HUES6 (cell line): ENCODE measurements at regions not wholly inside any gene's neighbourhood (a gene's known extent, or its start where the extent isn't known, plus 50 kb on each side); places are given as distances from the start of the nearest gene placed in this dataset.

ENCODE experiments used
- H3K27ac ChIP-seq: 2 replicates; pipeline ENCODE4 v1.7.0; 2013; ENCODE audit warnings: low read depth, mild to moderate bottlenecking, low read length, inconsistent platforms
- H3K27me3 ChIP-seq: 2 replicates; pipeline ENCODE4 v1.6.1; 2013; ENCODE audit warnings: low read length; ENCODE audit not compliant: control insufficient read depth, insufficient read depth
- H3K36me3 ChIP-seq: 2 replicates; pipeline ENCODE4 v1.6.1; 2013; ENCODE audit warnings: low read length; ENCODE audit not compliant: control insufficient read depth, insufficient read depth
- H3K4me1 ChIP-seq: 2 replicates; pipeline ENCODE4 v1.6.1; 2013; ENCODE audit warnings: low read length; ENCODE audit not compliant: control insufficient read depth, insufficient read depth
- H3K4me3 ChIP-seq: 2 replicates; pipeline ENCODE4 v1.5.1; 2013; ENCODE audit warnings: low read depth, low read length
- H3K9ac ChIP-seq: one replicate; pipeline ENCODE4 v1.6.1; 2013; ENCODE audit warnings: mild to moderate bottlenecking, low read length
- H3K9me3 ChIP-seq: 2 replicates; pipeline ENCODE4 v1.6.1; 2013; ENCODE audit warnings: low read depth, low read length; ENCODE audit not compliant: control insufficient read depth, insufficient read depth

DNA sequence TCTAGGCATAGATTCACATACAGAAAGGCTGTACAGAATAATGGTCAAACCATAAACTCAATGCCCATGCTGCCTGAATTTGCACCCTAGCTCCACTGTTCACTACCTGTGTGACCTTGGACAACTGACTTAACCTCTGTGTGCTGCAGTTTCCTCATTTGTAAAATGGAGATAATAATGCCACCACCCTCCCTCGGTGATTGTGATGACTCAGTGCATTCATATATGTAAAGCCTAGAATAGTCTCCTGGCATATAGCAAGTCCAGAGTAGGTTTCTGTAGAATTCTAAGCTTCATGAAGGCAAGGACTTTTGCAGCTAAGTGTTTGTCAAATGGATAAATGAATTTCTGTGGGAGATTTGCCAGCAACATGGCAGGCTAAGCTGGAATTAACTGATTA, 297.8 kb upstream of the NR4A3 start:
- H3K9me3 ChIP-seq = no peaks in the 10 kb centered on the region

GRCh38 chr9:99531313-99531712, 290.4 kb upstream of the NR4A3 start:
- no peak overlapping the region for H3K9ac ChIP-seq
- H3K4me3 ChIP-seq = no peak overlapping the region
- no peaks in the 10 kb centered on the region for H3K27me3 ChIP-seq
- H3K9me3 ChIP-seq = no peaks in the 10 kb centered on the region
- no peak overlapping the region for H3K27ac ChIP-seq
- no peaks in the 10 kb centered on the region for H3K4me1 ChIP-seq
- H3K36me3 ChIP-seq = no peaks in the 10 kb centered on the region

More for the DNA sequence above, 297.8 kb upstream of the NR4A3 start:
- no peak overlapping the region for H3K27ac ChIP-seq
- H3K4me3 ChIP-seq = no peak overlapping the region
- H3K27me3 ChIP-seq = no peaks in the 10 kb centered on the region
- no peaks in the 10 kb centered on the region for H3K36me3 ChIP-seq
- no peaks in the 10 kb centered on the region for H3K4me1 ChIP-seq
- no peak overlapping the region for H3K9ac ChIP-seq

GRCh38 chr9:99533421-99533820, 288.3 kb upstream of the NR4A3 start:
- Histone ChIP-seq H3K36me3 (no peaks in the 10 kb centered on the region), H3K4me3 (no peak overlapping the region), H3K27me3 (no peaks in the 10 kb centered on the region), H3K9ac (no peak overlapping the region), H3K4me1 (no peaks in the 10 kb centered on the region), H3K27ac (no peak overlapping the region), H3K9me3 (no peaks in the 10 kb centered on the region)

DNA sequence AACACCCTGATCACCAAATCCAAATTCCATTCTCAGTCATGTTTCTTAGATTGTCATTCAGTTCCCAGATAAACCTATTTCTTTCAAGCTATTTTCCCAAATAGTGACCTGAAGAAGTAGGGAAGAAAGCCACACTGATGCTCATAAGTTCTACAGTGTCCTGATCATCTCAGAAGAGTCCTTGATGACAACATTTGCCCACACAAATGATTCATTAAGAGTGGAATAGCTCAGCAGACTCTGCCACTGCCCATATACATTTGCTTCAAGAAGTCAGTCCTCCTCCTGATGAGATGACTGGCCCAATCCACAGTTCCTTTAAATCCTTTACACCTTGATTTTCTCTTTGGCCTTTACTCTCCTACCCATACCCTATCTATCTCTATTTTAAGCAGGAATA, 283.7 kb upstream of the NR4A3 start:
- Histone ChIP-seq H3K9me3 (no peaks in the 10 kb centered on the region), H3K36me3 (no peaks in the 10 kb centered on the region), H3K27me3 (no peaks in the 10 kb centered on the region), H3K4me3 (no peak overlapping the region), H3K27ac (no peak overlapping the region), H3K9ac (no peak overlapping the region), H3K4me1 (no peaks in the 10 kb centered on the region; the same call in 1 of the 2 replicates)

DNA sequence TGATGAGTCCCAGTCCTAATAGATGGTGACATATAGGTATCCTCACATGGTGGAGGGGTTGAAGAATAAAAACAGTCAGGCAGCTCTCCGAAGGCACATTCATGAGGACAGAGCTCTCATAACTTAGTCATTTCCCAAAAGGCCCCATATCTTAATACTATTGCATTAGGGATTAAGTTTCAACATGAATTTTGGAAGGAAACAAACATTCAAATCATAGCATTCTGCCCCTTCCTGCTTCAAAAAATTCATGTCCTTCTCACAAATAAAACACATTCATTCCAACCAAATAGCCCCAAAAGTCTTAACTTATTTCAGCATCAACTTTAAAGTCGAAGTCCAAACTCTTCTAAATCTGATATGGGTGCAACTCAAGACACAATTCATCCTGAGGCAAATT, 277.2 kb upstream of the NR4A3 start:
- H3K9ac ChIP-seq = no peak overlapping the region
- no peaks in the 10 kb centered on the region; the same call in 1 of the 2 replicates for H3K4me1 ChIP-seq
- no peak overlapping the region for H3K4me3 ChIP-seq
- H3K36me3 ChIP-seq = no peaks in the 10 kb centered on the region
- no peaks in the 10 kb centered on the region for H3K9me3 ChIP-seq
- no peaks in the 10 kb centered on the region for H3K27me3 ChIP-seq
- H3K27ac ChIP-seq = no peak overlapping the region

- Histone ChIP-seq H3K9ac (no peak overlapping the region), H3K36me3 (no peaks in the 10 kb centered on the region), H3K27me3 (no peaks in the 10 kb centered on the region), H3K9me3 (no peaks in the 10 kb centered on the region), H3K27ac (no peak overlapping the region), H3K4me3 (no peak overlapping the region), H3K4me1 (no peaks in the 10 kb centered on the region)
Observed at GRCh38 chr9:99549441-99549840, 272.2 kb upstream of the NR4A3 start.

DNA sequence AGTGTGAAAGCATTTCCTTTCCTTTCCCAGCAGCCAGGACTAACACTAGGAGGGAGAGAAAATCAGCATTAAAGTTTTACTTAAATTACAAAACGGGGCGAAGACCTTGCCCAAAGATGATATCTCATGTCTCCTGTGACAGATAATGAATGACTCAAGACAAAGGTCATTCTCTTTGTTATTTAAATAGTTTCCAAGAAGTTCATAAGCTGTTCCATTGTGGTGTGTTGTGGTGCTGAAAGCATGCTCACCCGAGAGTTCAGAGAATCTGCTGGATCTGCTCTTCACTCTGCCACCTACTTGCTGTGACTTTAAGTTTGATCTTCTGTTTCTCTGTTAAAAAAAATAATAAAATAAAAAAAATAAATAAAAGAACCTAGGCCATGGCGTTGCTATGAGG, 265.9 kb upstream of the NR4A3 start:
- Histone ChIP-seq H3K9ac (no peak overlapping the region), H3K27ac (no peak overlapping the region), H3K36me3 (no peaks in the 10 kb centered on the region), H3K27me3 (no peaks in the 10 kb centered on the region), H3K4me3 (no peak overlapping the region), H3K9me3 (no peaks in the 10 kb centered on the region), H3K4me1 (no peaks in the 10 kb centered on the region)

DNA sequence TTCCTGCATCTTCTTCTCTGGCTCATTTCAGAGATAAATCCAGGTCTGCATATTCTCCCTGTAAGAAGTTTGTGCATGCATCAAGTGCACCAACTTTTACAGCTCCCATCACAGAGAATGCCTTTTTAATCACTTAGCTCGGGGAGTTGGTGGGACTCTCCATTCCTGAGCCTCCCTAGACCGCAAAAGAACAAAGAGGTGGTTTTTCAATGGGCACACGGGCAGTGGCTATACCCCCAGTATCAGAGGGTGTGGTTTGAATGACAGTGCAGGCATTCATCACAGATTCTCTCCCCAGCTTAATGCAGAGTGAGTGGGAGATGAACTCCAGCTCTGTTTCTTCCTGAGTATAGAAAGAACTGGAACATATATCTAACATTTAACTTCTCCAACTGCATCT, 264.7 kb upstream of the NR4A3 start:
- H3K27me3 ChIP-seq = no peaks in the 10 kb centered on the region
- no peak overlapping the region for H3K27ac ChIP-seq
- no peaks in the 10 kb centered on the region for H3K9me3 ChIP-seq
- H3K9ac ChIP-seq = no peak overlapping the region
- no peak overlapping the region for H3K4me3 ChIP-seq
- no peaks in the 10 kb centered on the region for H3K4me1 ChIP-seq
- no peaks in the 10 kb centered on the region for H3K36me3 ChIP-seq

DNA sequence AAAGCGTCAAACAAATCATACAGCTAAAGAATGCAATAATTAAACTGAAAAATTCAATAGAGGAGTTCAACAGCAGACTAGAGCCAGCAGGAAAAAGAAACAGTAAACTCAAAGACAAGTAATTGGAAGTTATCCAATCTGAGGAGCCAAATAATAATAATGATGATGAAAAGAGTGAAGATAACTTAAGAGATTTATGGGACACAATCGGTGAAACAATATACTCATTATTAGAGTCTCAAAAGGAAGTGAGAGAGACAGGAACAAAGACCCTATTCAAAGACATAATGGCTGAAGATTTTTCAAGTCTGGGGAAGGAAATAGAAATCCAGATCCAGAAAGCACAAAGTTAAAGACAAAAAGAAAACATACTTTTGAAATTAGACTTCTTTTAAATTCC, 263.9 kb upstream of the NR4A3 start:
- no peak overlapping the region for H3K27ac ChIP-seq
- H3K36me3 ChIP-seq = no peaks in the 10 kb centered on the region
- H3K4me1 ChIP-seq = no peaks in the 10 kb centered on the region

DNA sequence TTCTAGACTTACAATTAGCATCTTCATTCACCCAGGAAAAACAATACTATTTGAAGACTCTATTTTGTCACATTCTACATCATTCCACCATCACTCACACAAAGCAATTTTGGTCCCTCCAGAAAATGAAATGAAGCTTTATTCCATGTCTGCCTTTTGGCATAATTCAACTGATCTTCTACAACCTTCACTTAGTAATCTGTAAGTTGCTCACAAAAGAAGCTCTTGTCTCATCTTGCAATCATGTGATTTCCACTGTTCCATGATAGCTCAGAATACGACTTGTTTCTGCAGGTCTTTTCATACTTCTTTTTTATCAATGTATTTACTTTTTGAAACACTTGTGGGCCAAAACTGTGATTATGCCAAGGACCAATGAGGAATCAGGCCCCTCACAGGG, 261.9 kb upstream of the NR4A3 start:
- Histone ChIP-seq H3K9me3 (no peaks in the 10 kb centered on the region), H3K27ac (no peak overlapping the region), H3K9ac (no peak overlapping the region), H3K36me3 (no peaks in the 10 kb centered on the region), H3K4me1 (no peaks in the 10 kb centered on the region), H3K4me3 (no peak overlapping the region), H3K27me3 (no peaks in the 10 kb centered on the region)

More for the DNA sequence above, 263.9 kb upstream of the NR4A3 start:
- Histone ChIP-seq H3K9me3 (no peaks in the 10 kb centered on the region), H3K27me3 (no peaks in the 10 kb centered on the region), H3K9ac (no peak overlapping the region), H3K4me3 (no peak overlapping the region)

DNA sequence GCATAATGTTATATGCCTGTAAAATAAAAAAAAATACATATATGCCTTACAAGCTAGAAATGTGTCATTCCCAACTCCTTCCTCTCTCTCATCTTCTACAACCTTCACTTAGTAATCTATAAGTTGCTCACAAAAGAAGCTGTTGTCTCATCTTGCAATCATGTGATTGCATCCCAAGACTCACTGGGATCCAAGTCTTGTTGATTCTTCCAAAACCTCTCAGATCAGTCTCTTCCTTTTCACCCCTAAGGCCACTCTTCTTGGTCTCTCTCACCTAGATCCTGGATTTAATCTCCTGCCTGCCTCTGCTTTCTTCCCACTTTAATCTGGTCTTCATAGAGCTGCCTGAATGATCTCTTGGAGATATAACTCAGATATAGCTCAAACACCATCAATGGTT, 261.1 kb upstream of the NR4A3 start:
- no peaks in the 10 kb centered on the region for H3K4me1 ChIP-seq
- H3K27ac ChIP-seq = no peak overlapping the region
- H3K36me3 ChIP-seq = no peaks in the 10 kb centered on the region
- H3K4me3 ChIP-seq = no peak overlapping the region
- no peak overlapping the region for H3K9ac ChIP-seq
- H3K9me3 ChIP-seq = no peaks in the 10 kb centered on the region
- H3K27me3 ChIP-seq = no peaks in the 10 kb centered on the region

- H3K9ac ChIP-seq = no peak overlapping the region
- H3K36me3 ChIP-seq = no peaks in the 10 kb centered on the region
- no peak overlapping the region for H3K4me3 ChIP-seq
- no peak overlapping the region for H3K27ac ChIP-seq
- no peaks in the 10 kb centered on the region for H3K27me3 ChIP-seq
- H3K4me1 ChIP-seq = no peaks in the 10 kb centered on the region
- no peaks in the 10 kb centered on the region for H3K9me3 ChIP-seq
Observed at GRCh38 chr9:99561509-99561917, 260.2 kb upstream of the NR4A3 start.
